ENCODE measurements at regions not wholly inside any gene's neighbourhood (a gene's known extent, or its start where the extent isn't known, plus 50 kb on each side); places are given as distances from the start of the nearest gene placed in this dataset.

GRCh38 chr6:131510094-131510493, 62.9 kb upstream of the ARG1 start:
- no peak for DNase-seq (ENCODE audit: low spot score)

- DNase-seq (ENCODE audit: low spot score): no peak
These were observed 62.4 kb upstream of the ARG1 start for GRCh38 chr6:131510591-131510990.

- DNase-seq (ENCODE audit: low spot score): peak; percentile 40
These were observed 53.2 kb upstream of the ARG1 start for GRCh38 chr6:131519670-131520436.
